ENCODE measurements at regions not wholly inside any gene's neighbourhood (a gene's known extent, or its start where the extent isn't known, plus 50 kb on each side); places are given as distances from the start of the nearest gene placed in this dataset.
"Not testable (repeated sequence)": the region's sequence is repeated elsewhere in the genome, so short reads cannot be mapped to it uniquely, and the experiment has no call there.

DNA sequence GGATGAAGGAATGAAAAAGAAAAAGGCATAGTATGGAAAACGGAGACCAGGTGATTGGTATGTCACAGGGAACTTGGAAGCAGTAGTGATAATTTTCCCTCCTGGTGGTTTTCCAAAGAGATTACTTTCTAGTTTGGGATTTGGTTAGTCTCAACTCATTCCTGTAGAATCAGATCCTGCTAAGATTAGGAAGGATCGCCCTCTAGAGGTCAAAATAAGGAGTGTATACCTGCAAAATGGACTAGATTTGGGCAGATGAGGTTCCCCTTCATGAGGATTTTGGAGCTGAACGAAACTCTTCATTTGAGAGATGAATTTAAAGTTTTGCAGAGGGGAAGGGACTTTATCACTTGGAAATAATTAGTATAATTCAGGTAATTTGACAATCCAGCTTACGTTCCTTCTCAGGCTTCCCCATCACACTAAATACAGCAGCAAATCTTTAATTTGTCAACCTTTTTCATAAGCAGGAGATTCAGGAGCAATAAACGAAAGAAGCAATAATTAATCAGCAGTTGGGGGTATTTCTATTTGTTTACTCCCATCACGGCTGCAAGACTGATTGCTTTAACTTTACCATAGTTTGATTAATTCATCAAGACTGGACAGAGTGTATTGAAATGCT is 65.2 kb downstream of the CCDC195 start:
- DNase-seq: peak in 1 of 2 donors; percentile 57

GRCh38 chr2:224647684-224648083 is 62.5 kb upstream of the CUL3 start:
- not testable (repeated sequence) for DNase-seq

DNA sequence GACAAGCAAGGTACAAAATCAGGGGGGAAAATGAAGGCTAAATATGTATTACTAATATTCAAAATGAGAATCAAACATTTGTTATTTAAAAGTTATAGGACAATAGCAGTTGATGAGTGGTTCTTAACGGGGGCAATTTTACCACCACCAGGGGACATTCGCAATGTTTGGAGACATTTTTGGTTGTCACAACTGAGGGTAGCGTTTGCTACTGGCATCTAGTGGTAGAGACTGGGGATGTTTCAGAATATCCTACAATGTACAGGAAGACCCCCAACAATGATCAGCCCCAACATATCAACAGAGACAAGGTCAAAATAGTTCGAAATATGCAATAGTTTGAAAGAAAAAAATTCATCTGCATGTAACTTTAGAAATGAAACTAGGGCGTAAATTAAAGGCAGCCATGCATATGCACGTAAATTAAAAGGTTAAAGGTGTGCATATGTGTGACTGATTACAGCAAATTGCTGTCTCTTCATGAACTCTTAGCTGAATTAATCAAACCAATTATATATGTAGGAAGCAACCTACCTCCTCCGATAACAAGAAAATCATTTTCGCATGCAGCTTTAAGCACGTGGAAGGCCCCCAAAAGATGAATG is 61.2 kb upstream of the CUL3 start:
- DNase-seq: peak; percentile 18 to 25

- DNase-seq: no peak
Observed at GRCh38 chr2:224645722-224646121, 60.6 kb upstream of the CUL3 start.

DNA sequence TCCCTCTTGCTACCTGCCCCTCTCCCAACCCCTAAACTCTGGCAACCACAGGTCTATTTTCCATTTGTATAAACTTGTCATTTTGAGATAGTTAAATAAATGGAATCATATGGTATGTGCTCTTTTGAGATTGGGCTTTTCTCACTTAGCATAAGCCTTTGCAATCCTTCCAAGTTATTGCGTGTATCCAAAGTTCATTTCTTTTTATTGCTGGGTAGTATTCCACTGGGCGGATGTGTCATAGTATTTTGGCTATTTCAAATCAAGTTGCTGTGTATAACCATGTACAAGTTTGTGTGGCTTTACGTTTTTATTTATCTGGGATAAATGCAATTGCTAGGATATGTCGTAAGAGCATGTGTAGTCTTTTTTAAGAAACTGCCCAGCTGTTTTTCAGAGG is 55.5 kb upstream of the CUL3 start:
- no peak for DNase-seq

DNA sequence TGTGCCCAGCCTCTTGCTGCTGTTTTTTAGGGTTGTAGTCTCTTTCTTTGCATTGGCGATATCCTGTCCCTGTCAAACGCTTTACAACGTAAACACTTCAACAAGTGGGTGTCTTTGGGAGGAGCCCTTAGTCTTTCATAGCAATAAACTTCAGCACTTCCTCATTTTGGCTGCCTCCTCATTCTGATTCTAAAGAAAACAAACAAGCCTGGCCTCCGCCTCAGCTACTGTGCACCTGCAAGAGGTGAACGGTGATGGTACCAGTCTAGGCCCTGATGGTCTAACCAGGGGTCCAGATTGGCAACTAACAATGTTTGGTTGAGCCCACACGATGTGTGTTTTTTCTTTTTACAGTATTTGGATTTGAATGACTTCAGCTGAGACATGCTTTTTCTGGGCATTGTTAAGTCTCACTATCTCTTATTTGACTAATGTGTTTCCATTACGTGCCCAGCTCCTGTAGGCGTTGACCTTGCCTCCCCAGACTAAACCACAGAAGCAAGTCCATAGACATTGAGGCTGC is 53.2 kb upstream of the CUL3 start:
- DNase-seq: peak; percentile 18 to 54
